ENCODE measurements at regions not wholly inside any gene's neighbourhood (a gene's known extent, or its start where the extent isn't known, plus 50 kb on each side); places are given as distances from the start of the nearest gene placed in this dataset.

GRCh38 chrX:97850911-97851310, 967.2 kb downstream of the RPA4 start:
- TF ChIP-seq MAZ (IDR thresholded peaks at IDR 0.05; ENCODE audit: borderline replicate concordance, low read depth, low read length) (no peak), CTCF (conservative IDR thresholded peaks at IDR 0.05; ENCODE audit: low read depth, low read length) (no peak), RFX5 (IDR thresholded peaks at IDR 0.05; ENCODE audit: low read depth, low read length) (no peak)
- TF ChIP-seq, protein P1, sequence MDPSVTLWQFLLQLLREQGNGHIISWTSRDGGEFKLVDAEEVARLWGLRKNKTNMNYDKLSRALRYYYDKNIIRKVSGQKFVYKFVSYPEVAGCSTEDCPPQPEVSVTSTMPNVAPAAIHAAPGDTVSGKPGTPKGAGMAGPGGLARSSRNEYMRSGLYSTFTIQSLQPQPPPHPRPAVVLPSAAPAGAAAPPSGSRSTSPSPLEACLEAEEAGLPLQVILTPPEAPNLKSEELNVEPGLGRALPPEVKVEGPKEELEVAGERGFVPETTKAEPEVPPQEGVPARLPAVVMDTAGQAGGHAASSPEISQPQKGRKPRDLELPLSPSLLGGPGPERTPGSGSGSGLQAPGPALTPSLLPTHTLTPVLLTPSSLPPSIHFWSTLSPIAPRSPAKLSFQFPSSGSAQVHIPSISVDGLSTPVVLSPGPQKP (IDR thresholded peaks at IDR 0.05; ENCODE audit: borderline replicate concordance, low read depth, low read length), result no peak
